ENCODE measurements at regions not wholly inside any gene's neighbourhood (a gene's known extent, or its start where the extent isn't known, plus 50 kb on each side); places are given as distances from the start of the nearest gene placed in this dataset.

GRCh38 chr5:168204165-168204564 is 87.3 kb upstream of the WWC1 start:
- no peaks in the 10 kb centered on the region for H3K4me1 ChIP-seq (ENCODE audit: control insufficient read depth, extremely low read depth, insufficient read depth, low read length)
- TF ChIP-seq EZH2 (IDR thresholded peaks at IDR 0.05; ENCODE audit: borderline replicate concordance, low read depth, low read length, severe bottlenecking) = no peak
- no peak for TF ChIP-seq GATA2 (IDR thresholded peaks at IDR 0.05; ENCODE audit: insufficient read depth, insufficient read length, low read depth, low read length)
- no peak for TF ChIP-seq JUN (IDR thresholded peaks at IDR 0.05; ENCODE audit: borderline replicate concordance, insufficient read depth, insufficient read length, low read depth)
- TF ChIP-seq, protein P1, sequence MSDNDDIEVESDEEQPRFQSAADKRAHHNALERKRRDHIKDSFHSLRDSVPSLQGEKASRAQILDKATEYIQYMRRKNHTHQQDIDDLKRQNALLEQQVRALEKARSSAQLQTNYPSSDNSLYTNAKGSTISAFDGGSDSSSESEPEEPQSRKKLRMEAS (IDR thresholded peaks at IDR 0.05; ENCODE audit: insufficient read depth, insufficient read length) = no peak
- no peak for TF ChIP-seq FOS (IDR thresholded peaks at IDR 0.05; ENCODE audit: borderline replicate concordance, insufficient read depth, low read length)
- TF ChIP-seq CTCF (IDR thresholded peaks at IDR 0.05; ENCODE audit: extremely low read depth in 1 of 2, insufficient read depth in 1 of 2, low read depth in 1 of 2, low read length in 2 of 2) = no peak
- TF ChIP-seq MYC (IDR thresholded peaks at IDR 0.05; ENCODE audit: low read depth, low read length) = no peak
- TF ChIP-seq POLR2AphosphoS5 (IDR thresholded peaks at IDR 0.05; ENCODE audit: insufficient read depth, low read depth, low read length) = no peak
- no peak for TF ChIP-seq POLR2A (IDR thresholded peaks at IDR 0.05; ENCODE audit: low read depth, low read length)
- H4K20me1 ChIP-seq (replicated peaks; ENCODE audit: control insufficient read depth, extremely low read depth, insufficient read depth, low read length) = no peaks in the 10 kb centered on the region
- dilution Hi-C loops (cut with MboI; ENCODE audit: extremely low pct_ligation_motif_present, low sequenced_read_pairs) = no loop called here
- H3K27ac ChIP-seq (ENCODE audit: insufficient read depth, low read depth, low read length) = no peak overlapping the region
- H3K9me1 ChIP-seq (replicated peaks; ENCODE audit: control insufficient read depth, extremely low read depth, insufficient read depth, low read length) = no peaks in the 10 kb centered on the region
- DNase-seq (ENCODE audit: low read depth, low spot score) = no peak
- intact Hi-C loops (cut with micrococcal nuclease) = no loop called here
- BruUV-seq (replicated peaks) = no TSS peak
- FAIRE-seq = no peak
- POLR2A ChIA-PET = no interaction called here
- no peaks in the 10 kb centered on the region for H3K79me2 ChIP-seq (ENCODE audit: control insufficient read depth, insufficient read depth, low read length)
- no peak overlapping the region for H3K4me2 ChIP-seq (ENCODE audit: insufficient read depth, low read length)
- H3K9me3 ChIP-seq (replicated peaks; ENCODE audit: control insufficient read depth, insufficient read depth, low read length) = no peaks in the 10 kb centered on the region
- H3K36me3 ChIP-seq (ENCODE audit: control insufficient read depth in 2 of 2, extremely low read depth in 1 of 2, insufficient read depth in 2 of 2, low read length in 2 of 2) = no peaks in the 10 kb centered on the region
- H2AFZ ChIP-seq (ENCODE audit: low read depth, low read length) = no peak overlapping the region
- H3K9ac ChIP-seq (replicated peaks; ENCODE audit: extremely low read depth, insufficient read depth, low read length) = no peak overlapping the region
- no peak overlapping the region for H3K4me3 ChIP-seq (replicated peaks in 1 of 3; ENCODE audit: insufficient read depth in 1 of 3, low read depth in 1 of 3, low read length in 3 of 3)
- no peaks in the 10 kb centered on the region for H3K27me3 ChIP-seq (ENCODE audit: control insufficient read depth in 2 of 2, insufficient read depth in 2 of 2, low read length in 2 of 2)
- CTCF ChIA-PET = interaction anchor here (1.7 kb wide), 1 partner anchor 16 kb away, joined by 5 read pairs; no protein-coding TSS in a partner anchor

Data from endothelial cell of umbilical vein (primary cell).